ENCODE measurements at regions not wholly inside any gene's neighbourhood (a gene's known extent, or its start where the extent isn't known, plus 50 kb on each side); places are given as distances from the start of the nearest gene placed in this dataset.

- TF ChIP-seq CTCF (conservative IDR thresholded peaks at IDR 0.05; ENCODE audit: low read depth in 2 of 2) (no peak), STAT1 (IDR thresholded peaks at IDR 0.05; ENCODE audit: unreplicated experiment) (no peak), REST (IDR thresholded peaks at IDR 0.05; ENCODE audit: unreplicated experiment) (no peak), EZH2 (IDR thresholded peaks at IDR 0.05; ENCODE audit: low read depth, unreplicated experiment) (no peak), CREB1 (CRISPR knock-in tag; IDR thresholded peaks at IDR 0.05; ENCODE audit: low read depth) (no peak), POLR2AphosphoS5 (IDR thresholded peaks at IDR 0.05; ENCODE audit: low read depth) (no peak), ETS1 (IDR thresholded peaks at IDR 0.05) (no peak)
Observed at GRCh38 chr20:40104959-40105358, 584.1 kb downstream of the MAFB start.
